Sigmoid colon (tissue), 6 donors: ENCODE measurements at regions not wholly inside any gene's neighbourhood (a gene's known extent, or its start where the extent isn't known, plus 50 kb on each side); places are given as distances from the start of the nearest gene placed in this dataset.

ENCODE experiments used
- DNase-seq: peaks from one replicate; pipeline ENCODE4 v3.0.0-alpha.2; 2019
- H3K27ac ChIP-seq, 4 donors: fragments of 200-600 bp; sonication (generic); one replicate each; pipeline ENCODE4 v1.5.1; 2016 to 2019; ENCODE audit warnings: mild to moderate bottlenecking in 1 of 4
- H3K27me3 ChIP-seq, 3 donors: fragments of 200-600 bp; sonication (generic); one replicate each; pipeline ENCODE4 v1.5.1; 2019; ENCODE audit warnings: mild to moderate bottlenecking in 1 of 3
- H3K36me3 ChIP-seq, 4 donors: fragments of 200-600 bp; sonication (generic); one replicate each; pipeline ENCODE4 v1.5.1; 2016 to 2019
- H3K4me1 ChIP-seq, 4 donors: fragments of 200-600 bp; sonication (generic); one replicate each; pipeline ENCODE4 v1.5.1; 2017 to 2019
- H3K4me3 ChIP-seq, 4 donors: fragments of 200-600 bp; sonication (generic); one replicate each; pipeline ENCODE4 v1.5.1; 2017 to 2019; ENCODE audit warnings: mild to moderate bottlenecking in 2 of 4, moderate library complexity in 1 of 4
- H3K9me3 ChIP-seq, 4 donors: fragments of 200-600 bp in 3 of 4; sonication (generic) in 3 of 4; one replicate each; pipeline versions ENCODE4 v1.5.1 to v1.6.1; 2013 to 2019
- CTCF ChIP-seq, 4 experiments: fragments of 450-650 bp in 3 of 4; fragments of 200-600 bp in 1 of 4; IDR thresholded peaks; one replicate each; pipeline ENCODE4 v1.5.1; 2016 to 2019; ENCODE audit warnings: antibody characterized with exemption in 4 of 4, mild to moderate bottlenecking in 3 of 4, moderate library complexity in 2 of 4
- EP300 ChIP-seq, 4 donors: sonication (generic); formaldehyde crosslinking; IDR thresholded peaks; one replicate each; pipeline ENCODE4 v1.6.1; 2017; ENCODE audit warnings: antibody characterized with exemption in 4 of 4
- POLR2A ChIP-seq, 2 donors: fragments of 450-650 bp; IDR thresholded peaks; one replicate each; pipeline ENCODE4 v1.6.1; 2016; ENCODE audit warnings: antibody characterized with exemption in 2 of 2, mild to moderate bottlenecking in 2 of 2, moderate library complexity in 2 of 2
- POLR2AphosphoS5 ChIP-seq, 4 donors: sonication (generic); formaldehyde crosslinking; IDR thresholded peaks; one replicate each; pipeline ENCODE4 v1.6.1; 2017; ENCODE audit warnings: antibody characterized with exemption in 4 of 4
- WGBS, 2 donors: extraction: QIAGEN DNeasy Blood & Tissue Kit; methylation state at CpG; one replicate each; pipeline ENCODE4 v1.1.7; 2013; 5-methylcytosine and 5-hydroxymethylcytosine counted together
- intact Hi-C: fragments of 100-400 bp; cut with DNase I; formaldehyde crosslinking; loops from one replicate; pipeline ENCODE4 v1.15.1; 2023
- donor health status: healthy with polysubstance abuse.
- donor health status: healthy.

DNA sequence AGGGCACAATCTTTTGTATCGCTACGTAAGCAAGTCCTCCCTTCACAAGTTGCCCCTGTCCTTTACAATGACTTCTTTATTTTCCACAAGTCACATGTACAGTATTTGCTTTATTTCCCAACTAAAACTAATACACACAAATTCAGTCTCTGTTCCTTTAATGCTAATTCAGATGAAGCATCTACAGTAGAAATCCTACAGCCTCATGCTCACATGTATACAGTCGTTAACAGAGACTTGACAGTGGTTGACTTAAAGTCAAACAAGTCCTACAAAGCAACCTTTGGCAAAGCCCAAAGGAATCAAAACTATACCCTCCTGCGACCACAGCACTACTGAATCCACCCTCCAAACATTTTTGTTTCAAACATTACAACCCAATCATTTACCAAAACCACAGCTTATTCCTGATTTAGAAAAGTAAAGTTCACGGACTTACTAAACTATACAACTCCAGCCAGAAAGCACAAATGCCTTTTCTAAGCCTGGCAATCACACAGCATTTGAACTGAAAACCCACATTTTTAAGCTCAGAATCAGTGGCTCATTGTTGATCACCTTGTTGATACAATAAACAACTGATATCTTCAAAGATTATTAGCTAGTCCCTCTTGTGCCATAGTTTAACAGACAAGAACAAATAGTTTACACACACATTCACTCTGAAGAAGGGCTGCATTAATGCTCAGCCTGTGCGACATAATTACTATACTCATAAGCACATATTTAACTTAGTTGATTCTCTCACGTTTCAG is 70.9 kb upstream of the NHSL1 start:
- Histone ChIP-seq H3K27me3 (no peaks in the 10 kb centered on the region), H3K27ac (peak overlapping the region in 2 of 4 donors; percentile 77 to 83), H3K9me3 (no peaks in the 10 kb centered on the region), H3K4me3 (peak overlapping the region in 2 of 4 donors; percentile 46 to 53), H3K36me3 (no peaks in the 10 kb centered on the region), H3K4me1 (peaks cover 0 to 21% (median 12%) of the 10 kb centered on the region in 4 donors)
- intact Hi-C loops, result no loop called here
- WGBS, 2 donors, result 66 to 79% methylated on average over 7 of the region's 7 CpGs
- DNase-seq, result no peak
- TF ChIP-seq EP300 (IDR thresholded peaks at IDR 0.05) (no peak), POLR2A (IDR thresholded peaks at IDR 0.05) (no peak), POLR2AphosphoS5 (IDR thresholded peaks at IDR 0.05) (no peak), CTCF (IDR thresholded peaks at IDR 0.05) (no peak)

- H3K27ac ChIP-seq, result peak overlapping the region in 2 of 4 donors; percentile 77 to 83
- peak overlapping the region in 2 of 4 donors; percentile 46 to 53 for H3K4me3 ChIP-seq
- DNase-seq, result no peak
- no peaks in the 10 kb centered on the region for H3K9me3 ChIP-seq
- no peaks in the 10 kb centered on the region for H3K36me3 ChIP-seq
- intact Hi-C loops, result no loop called here
- WGBS, 2 donors, result 62 to 81% methylated on average over 4 of the region's 4 CpGs
- no peak for TF ChIP-seq CTCF (IDR thresholded peaks at IDR 0.05)
- no peak for TF ChIP-seq POLR2AphosphoS5 (IDR thresholded peaks at IDR 0.05)
- TF ChIP-seq EP300 (IDR thresholded peaks at IDR 0.05), result no peak
- no peak for TF ChIP-seq POLR2A (IDR thresholded peaks at IDR 0.05)
- no peaks in the 10 kb centered on the region for H3K27me3 ChIP-seq
- peaks cover 0 to 21% (median 12%) of the 10 kb centered on the region in 4 donors for H3K4me1 ChIP-seq
These were observed 71.4 kb upstream of the NHSL1 start for GRCh38 chr6:138570725-138571029.

DNA sequence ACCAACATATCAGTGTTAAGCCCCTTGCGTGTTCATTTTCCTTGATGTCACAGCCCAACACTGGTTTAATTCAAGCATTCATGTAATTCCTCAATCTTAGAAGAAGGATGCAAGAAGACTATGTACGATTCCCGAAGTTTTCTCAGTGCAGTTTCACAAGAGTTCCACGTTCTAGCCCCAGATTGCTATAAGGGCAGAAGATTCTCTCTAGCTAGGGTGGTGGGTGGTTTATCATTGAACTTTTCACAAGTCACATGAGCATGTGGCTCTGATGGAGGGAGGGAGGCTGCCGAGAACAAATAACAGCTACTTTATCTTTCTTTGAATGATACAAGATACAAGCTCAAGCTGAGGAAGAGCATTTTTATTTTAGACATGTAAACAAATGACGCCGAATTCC is 71.9 kb upstream of the NHSL1 start:
- Histone ChIP-seq H3K9me3 (no peaks in the 10 kb centered on the region), H3K27ac (peak overlapping the region in 3 of 4 donors; percentile 52 to 83 (median 77)), H3K27me3 (no peaks in the 10 kb centered on the region), H3K36me3 (no peaks in the 10 kb centered on the region), H3K4me1 (peaks cover 0 to 21% (median 12%) of the 10 kb centered on the region in 4 donors), H3K4me3 (peak overlapping the region in 3 of 4 donors; percentile 38 to 53 (median 46))
- DNase-seq, result no peak
- WGBS, 2 donors, result 45 to 58% methylated on average over 7 of the region's 7 CpGs
- intact Hi-C loops, result no loop called here
- TF ChIP-seq CTCF (IDR thresholded peaks at IDR 0.05) (no peak), EP300 (IDR thresholded peaks at IDR 0.05) (no peak), POLR2AphosphoS5 (IDR thresholded peaks at IDR 0.05) (no peak), POLR2A (IDR thresholded peaks at IDR 0.05) (no peak)

DNA sequence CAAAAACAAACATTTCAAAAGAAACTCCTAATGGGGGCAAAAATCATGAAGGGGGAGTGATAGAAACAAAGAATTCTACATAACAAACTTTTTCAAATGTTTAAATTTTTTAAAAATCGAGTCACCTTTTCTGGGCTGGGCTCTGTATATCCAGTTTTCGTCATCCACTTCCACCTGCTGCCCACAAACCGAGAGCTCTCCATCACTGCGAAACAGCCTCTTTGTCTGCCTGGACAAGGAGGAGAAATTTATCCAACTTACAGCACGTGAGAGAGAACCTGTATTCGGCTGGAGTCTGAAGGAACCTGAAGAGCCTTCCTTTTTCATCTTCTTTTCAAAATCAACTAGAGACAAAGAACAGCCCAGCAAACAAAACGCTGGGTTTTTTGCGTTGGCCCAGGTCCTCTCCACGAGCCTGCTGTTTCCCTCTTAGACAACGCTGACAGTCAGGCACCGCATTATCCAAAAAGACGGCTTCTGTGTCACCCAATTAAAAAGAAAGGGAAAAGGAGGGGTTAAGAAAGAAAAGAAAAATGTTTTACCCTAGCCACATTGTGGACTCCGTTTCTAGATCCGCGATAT is 72.4 kb upstream of the NHSL1 start:
- Histone ChIP-seq H3K36me3 (no peaks in the 10 kb centered on the region), H3K4me3 (peak overlapping the region; percentile 27 to 53 (median 42)), H3K4me1 (peaks cover 0 to 21% (median 12%) of the 10 kb centered on the region in 4 donors), H3K9me3 (no peaks in the 10 kb centered on the region), H3K27me3 (no peaks in the 10 kb centered on the region), H3K27ac (peak overlapping the region; percentile 52 to 83 (median 70))
- intact Hi-C loops, result no loop called here
- 11 to 45% methylated on average over 15 of the region's 15 CpGs for WGBS, 2 donors
- DNase-seq, result no peak
- TF ChIP-seq POLR2A (IDR thresholded peaks at IDR 0.05) (no peak), CTCF (IDR thresholded peaks at IDR 0.05) (no peak), POLR2AphosphoS5 (IDR thresholded peaks at IDR 0.05) (no peak), EP300 (IDR thresholded peaks at IDR 0.05) (no peak)
